ENCODE measurements at regions not wholly inside any gene's neighbourhood (a gene's known extent, or its start where the extent isn't known, plus 50 kb on each side); places are given as distances from the start of the nearest gene placed in this dataset.

DNA sequence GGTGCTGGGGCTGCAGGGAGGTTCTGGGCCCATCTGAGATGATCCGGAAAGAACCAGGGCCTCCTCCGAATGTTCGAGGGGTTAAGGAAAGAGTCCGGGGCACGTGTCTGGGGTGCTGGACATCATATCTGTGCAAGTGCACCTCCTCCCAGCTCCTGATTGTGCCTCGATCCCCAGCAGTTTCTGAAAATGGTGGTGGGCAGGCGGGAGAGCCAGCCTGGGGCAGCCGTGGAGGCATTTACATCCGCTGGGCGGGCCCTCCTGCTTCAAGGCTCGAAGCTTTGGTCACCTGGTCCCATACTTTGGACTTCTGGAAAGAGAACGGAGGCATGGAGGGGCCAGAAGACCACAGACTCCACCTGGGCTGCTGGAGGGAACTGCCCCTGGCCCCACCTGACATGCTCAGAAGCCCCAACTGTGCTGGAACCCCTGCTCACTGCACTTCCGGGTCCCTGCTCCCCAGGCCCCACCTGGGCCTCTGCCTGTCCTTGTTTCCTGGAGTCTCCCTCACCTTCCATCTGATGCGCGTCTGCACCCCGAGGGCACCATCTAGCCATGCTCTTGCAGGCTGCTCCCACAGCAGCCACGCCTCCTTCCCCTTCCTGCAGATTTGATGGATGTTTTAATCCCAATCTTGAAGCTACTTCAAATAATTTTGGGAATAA, 119.2 kb upstream of the HDAC4 start:
- Histone ChIP-seq H3K27ac (ENCODE audit: low read depth, low read length) (no peak overlapping the region), H3K4me3 (ENCODE audit: low read length) (no peak overlapping the region), H3K4me1 (ENCODE audit: control insufficient read depth, insufficient read depth, low read length) (no peaks in the 10 kb centered on the region), H3K9ac (ENCODE audit: low read length) (no peak overlapping the region), H3K27me3 (ENCODE audit: control insufficient read depth, insufficient read depth, low read length) (no peaks in the 10 kb centered on the region), H3K36me3 (ENCODE audit: control insufficient read depth, insufficient read depth, low read length) (no peaks in the 10 kb centered on the region)

GRCh38 chr2:239519089-239519920, 118.5 kb upstream of the HDAC4 start:
- no peaks in the 10 kb centered on the region for H3K27me3 ChIP-seq (ENCODE audit: control insufficient read depth, insufficient read depth, low read length)
- no peaks in the 10 kb centered on the region for H3K36me3 ChIP-seq (ENCODE audit: control insufficient read depth, insufficient read depth, low read length)
- no peak overlapping the region for H3K9ac ChIP-seq (ENCODE audit: low read length)
- H3K4me3 ChIP-seq (ENCODE audit: low read length), result no peak overlapping the region
- H3K27ac ChIP-seq (ENCODE audit: low read depth, low read length), result no peak overlapping the region
- no peaks in the 10 kb centered on the region for H3K4me1 ChIP-seq (ENCODE audit: control insufficient read depth, insufficient read depth, low read length)

DNA sequence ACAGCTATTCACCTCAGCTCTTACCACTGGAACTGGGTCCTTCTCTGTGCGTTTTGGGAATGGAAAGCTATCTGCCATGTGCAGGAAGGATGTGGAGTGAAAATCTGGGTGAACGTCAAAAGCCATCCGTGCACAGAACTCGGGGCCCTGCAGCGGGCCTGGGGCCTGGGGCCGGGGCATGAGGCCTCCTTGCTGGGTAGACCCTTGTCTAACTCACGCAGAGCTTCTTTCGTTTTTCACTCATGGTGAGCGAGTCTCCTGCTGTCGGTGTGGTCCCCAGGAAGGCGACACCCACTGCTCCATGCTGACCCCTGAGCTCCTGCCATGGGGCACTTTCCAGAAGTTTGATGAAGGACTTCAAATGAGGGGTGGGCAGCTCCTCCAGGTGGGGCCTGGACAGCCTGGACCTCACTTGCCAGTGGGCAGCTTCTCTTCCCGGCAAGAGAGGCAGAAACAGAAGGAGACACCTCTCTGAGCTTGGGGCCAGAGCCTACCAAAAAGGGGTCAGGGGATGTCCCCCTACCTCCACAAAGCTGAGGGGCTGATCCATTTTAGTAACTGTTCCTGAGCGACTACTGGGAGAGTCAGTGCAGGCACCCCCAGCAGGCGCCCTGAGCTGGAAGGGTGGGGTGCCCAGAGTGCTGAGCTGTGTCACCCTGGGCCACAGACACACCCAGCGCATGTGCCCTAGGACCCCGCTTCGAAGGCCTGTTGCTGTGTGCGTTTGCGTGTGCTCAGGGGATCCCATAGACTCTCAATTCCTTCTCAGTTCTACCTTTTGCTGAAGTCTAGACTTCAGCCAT, 117.7 kb upstream of the HDAC4 start:
- H3K4me3 ChIP-seq (ENCODE audit: low read length), result no peak overlapping the region
- no peaks in the 10 kb centered on the region for H3K27me3 ChIP-seq (ENCODE audit: control insufficient read depth, insufficient read depth, low read length)
- H3K4me1 ChIP-seq (ENCODE audit: control insufficient read depth, insufficient read depth, low read length), result no peaks in the 10 kb centered on the region
- H3K36me3 ChIP-seq (ENCODE audit: control insufficient read depth, insufficient read depth, low read length), result no peaks in the 10 kb centered on the region
- no peak overlapping the region for H3K27ac ChIP-seq (ENCODE audit: low read depth, low read length)
- no peak overlapping the region for H3K9ac ChIP-seq (ENCODE audit: low read length)

DNA sequence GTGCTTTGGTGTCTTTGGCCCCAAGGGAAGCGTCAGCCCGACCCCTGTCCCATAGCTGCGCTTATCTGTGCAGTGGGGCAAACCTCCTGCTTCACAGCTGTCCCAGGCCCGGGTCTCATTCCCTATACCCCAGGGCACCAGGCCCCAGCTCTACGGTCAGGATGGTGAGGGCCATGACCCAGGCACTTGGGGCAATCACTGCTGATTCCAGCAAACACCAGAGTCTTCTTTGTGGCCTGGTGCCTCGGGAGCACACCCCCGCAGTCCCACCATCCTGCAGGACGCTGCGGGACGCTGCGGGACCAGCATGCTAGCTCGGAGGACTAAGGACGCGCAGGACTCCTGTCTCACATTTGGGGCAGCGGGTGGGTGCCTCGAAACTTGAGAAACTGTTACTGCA, 116.9 kb upstream of the HDAC4 start:
- H3K27me3 ChIP-seq (ENCODE audit: control insufficient read depth, insufficient read depth, low read length), result no peaks in the 10 kb centered on the region
- no peaks in the 10 kb centered on the region for H3K36me3 ChIP-seq (ENCODE audit: control insufficient read depth, insufficient read depth, low read length)
- H3K4me3 ChIP-seq (ENCODE audit: low read length), result no peak overlapping the region
- no peak overlapping the region for H3K27ac ChIP-seq (ENCODE audit: low read depth, low read length)
- no peak overlapping the region for H3K9ac ChIP-seq (ENCODE audit: low read length)
- no peaks in the 10 kb centered on the region for H3K4me1 ChIP-seq (ENCODE audit: control insufficient read depth, insufficient read depth, low read length)

GRCh38 chr2:239516954-239517305, 116.1 kb upstream of the HDAC4 start:
- Histone ChIP-seq H3K27me3 (ENCODE audit: control insufficient read depth, insufficient read depth, low read length) (no peaks in the 10 kb centered on the region), H3K4me3 (ENCODE audit: low read length) (no peak overlapping the region), H3K9ac (ENCODE audit: low read length) (no peak overlapping the region), H3K36me3 (ENCODE audit: control insufficient read depth, insufficient read depth, low read length) (no peaks in the 10 kb centered on the region), H3K4me1 (ENCODE audit: control insufficient read depth, insufficient read depth, low read length) (no peaks in the 10 kb centered on the region), H3K27ac (ENCODE audit: low read depth, low read length) (no peak overlapping the region)

DNA sequence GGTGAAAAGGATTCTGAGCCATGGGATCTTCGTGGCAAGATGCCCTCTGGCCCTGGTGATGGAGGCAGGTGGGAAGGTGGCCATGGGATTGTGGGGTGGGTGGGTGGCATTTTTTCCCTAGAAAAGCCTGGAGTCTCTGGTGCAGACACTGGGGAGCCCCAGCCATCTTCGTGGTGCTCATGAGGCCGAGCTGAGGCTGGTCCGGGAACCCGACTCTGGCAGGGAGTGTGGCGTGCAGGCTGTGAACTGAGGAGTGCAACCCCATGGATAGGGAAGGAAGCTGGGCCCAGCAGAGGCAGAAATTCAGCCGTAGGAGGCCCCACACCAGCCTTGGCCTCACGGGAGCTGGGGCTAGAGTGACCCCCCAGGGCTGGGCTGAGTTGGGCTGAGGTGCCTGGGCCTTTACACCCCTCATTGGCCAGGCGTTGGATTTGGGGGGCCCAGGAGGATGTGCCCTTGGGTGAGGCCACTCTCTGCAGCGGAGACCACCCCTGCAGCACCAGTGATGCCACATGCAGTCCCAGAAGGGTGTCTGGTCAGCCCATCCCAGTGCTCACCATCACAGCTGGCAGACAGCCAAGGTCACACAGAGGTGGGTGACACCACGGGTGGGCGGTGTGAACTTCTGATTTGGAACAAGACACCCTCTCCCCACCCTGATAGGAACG, 115.6 kb upstream of the HDAC4 start:
- Histone ChIP-seq H3K4me3 (ENCODE audit: low read length) (no peak overlapping the region), H3K9ac (ENCODE audit: low read length) (no peak overlapping the region), H3K27me3 (ENCODE audit: control insufficient read depth, insufficient read depth, low read length) (no peaks in the 10 kb centered on the region), H3K27ac (ENCODE audit: low read depth, low read length) (no peak overlapping the region), H3K36me3 (ENCODE audit: control insufficient read depth, insufficient read depth, low read length) (no peaks in the 10 kb centered on the region), H3K4me1 (ENCODE audit: control insufficient read depth, insufficient read depth, low read length) (no peaks in the 10 kb centered on the region)

DNA sequence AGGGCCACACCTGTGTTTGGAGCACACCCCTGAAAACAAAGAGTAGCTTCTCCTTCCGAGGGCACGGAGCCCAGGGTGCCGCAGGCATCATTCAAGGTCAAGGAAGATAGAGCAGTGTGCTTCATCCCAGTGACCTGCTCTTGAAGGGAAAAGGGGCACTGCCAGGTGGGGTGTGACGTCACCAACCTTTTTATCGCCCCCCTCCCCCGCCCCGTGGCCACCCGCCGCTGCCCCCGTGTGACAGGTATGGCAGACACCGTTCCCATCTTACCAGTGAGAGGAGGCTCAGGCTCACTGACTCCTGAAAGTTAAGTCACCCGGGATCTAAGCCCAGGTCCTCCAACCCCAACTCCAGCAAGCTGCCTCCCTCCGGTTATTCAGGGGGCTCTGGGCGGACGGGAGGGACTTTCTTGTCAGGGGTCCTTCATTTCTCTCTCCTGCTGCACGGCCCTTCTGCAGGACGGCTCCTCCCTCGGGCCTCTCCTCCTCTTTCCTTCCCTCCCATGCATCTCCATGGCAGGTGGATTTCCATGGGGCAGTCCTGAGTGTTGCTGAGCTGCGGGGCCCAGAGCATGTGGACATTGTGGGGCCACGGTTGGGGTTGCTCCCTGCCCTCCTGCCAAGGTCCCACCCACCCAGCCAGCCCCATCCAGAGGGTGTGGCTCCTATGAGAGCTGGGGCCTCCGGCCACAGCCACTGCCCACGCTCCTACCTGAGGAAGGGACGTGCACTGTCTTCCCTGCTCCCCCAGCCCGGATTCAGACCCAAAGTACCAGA, 114.1 kb upstream of the HDAC4 start:
- Histone ChIP-seq H3K27ac (ENCODE audit: low read depth, low read length) (no peak overlapping the region), H3K9ac (ENCODE audit: low read length) (no peak overlapping the region), H3K27me3 (ENCODE audit: control insufficient read depth, insufficient read depth, low read length) (no peaks in the 10 kb centered on the region), H3K4me3 (ENCODE audit: low read length) (no peak overlapping the region), H3K36me3 (ENCODE audit: control insufficient read depth, insufficient read depth, low read length) (no peaks in the 10 kb centered on the region), H3K4me1 (ENCODE audit: control insufficient read depth, insufficient read depth, low read length) (no peaks in the 10 kb centered on the region)

DNA sequence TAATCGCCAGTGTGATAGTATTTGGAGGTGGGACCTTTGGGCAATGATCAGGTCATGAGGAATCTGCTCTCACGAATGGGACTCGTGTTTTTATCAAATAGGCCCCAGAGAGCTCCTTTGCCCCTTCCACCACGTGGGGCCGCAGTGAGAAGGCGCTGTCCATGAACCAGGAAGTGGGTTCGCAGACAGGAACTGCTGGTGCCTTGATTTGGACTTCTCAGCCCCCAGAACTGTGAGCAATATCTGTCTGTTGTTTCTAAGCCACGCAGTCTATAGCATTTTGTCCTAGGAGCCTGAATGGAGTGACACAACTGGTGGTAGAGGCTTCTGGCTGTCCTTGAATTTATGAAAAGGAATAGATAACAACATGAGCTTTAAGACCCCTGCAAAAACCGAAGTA, 111.2 kb upstream of the HDAC4 start:
- Histone ChIP-seq H3K27me3 (ENCODE audit: control insufficient read depth, insufficient read depth, low read length) (no peaks in the 10 kb centered on the region), H3K36me3 (ENCODE audit: control insufficient read depth, insufficient read depth, low read length) (no peaks in the 10 kb centered on the region), H3K4me3 (ENCODE audit: low read length) (no peak overlapping the region), H3K9ac (ENCODE audit: low read length) (no peak overlapping the region), H3K27ac (ENCODE audit: low read depth, low read length) (no peak overlapping the region), H3K4me1 (ENCODE audit: control insufficient read depth, insufficient read depth, low read length) (no peaks in the 10 kb centered on the region)

DNA sequence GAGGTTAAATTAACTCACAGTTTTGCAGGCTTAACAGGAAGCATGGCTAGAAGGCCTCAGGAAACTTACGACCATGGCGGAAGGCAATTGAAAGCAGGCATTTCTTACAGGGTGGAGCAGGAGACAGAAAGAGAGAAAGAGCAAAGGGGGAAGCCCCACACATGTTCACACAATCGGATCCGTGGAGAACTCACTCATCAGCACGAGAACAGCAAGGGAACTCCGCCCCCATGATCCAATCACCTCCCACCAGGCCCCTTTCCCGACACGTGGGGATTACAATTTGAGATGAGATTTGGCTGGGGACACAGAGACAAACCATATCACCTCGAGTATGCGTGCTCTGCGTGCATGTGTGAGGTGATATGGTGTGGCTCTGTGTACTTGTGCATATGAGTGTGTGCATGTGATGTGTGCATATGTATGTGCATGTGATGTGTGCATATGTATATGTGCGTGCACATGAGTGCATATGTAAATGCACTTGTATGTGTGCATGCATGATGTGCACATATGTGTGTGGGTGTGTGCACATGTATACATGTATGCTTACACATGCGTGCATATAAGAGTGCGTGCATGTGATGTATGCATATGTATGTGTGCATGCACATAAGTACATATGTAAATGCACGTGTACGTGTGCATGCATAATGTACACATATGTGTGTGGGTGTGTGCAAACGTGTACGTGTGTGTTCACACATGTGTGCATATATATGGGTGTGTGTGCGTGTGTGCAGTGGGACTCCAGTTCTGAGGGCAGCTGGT, 108.7 kb upstream of the HDAC4 start:
- Histone ChIP-seq H3K36me3 (ENCODE audit: control insufficient read depth, insufficient read depth, low read length) (no peaks in the 10 kb centered on the region), H3K9ac (ENCODE audit: low read length) (no peak overlapping the region), H3K4me3 (ENCODE audit: low read length) (no peak overlapping the region), H3K27me3 (ENCODE audit: control insufficient read depth, insufficient read depth, low read length) (no peaks in the 10 kb centered on the region), H3K27ac (ENCODE audit: low read depth, low read length) (no peak overlapping the region), H3K4me1 (ENCODE audit: control insufficient read depth, insufficient read depth, low read length) (no peaks in the 10 kb centered on the region)

DNA sequence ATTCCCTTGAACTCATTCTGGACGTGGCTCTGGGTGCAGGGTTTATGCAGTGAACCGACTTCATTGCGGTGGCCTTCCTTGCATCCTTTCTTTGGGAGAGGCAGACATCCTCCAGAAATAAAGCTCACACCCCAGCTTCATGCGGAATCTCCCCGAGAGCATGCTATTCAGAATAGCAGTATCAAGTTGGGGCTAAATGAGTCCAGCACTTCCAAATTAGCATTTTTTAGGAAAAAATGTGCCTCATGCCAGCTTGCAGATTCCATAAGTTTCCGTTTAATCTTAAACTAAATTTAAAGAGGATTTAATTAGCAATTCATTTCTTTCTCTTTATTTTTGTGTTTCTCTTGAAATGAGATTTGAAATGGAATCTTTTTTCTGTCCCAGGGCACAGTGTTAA, 107.4 kb upstream of the HDAC4 start:
- no peaks in the 10 kb centered on the region for H3K27me3 ChIP-seq (ENCODE audit: control insufficient read depth, insufficient read depth, low read length)
- H3K27ac ChIP-seq (ENCODE audit: low read depth, low read length), result no peak overlapping the region
- H3K36me3 ChIP-seq (ENCODE audit: control insufficient read depth, insufficient read depth, low read length), result no peaks in the 10 kb centered on the region
- H3K9ac ChIP-seq (ENCODE audit: low read length), result no peak overlapping the region
- no peaks in the 10 kb centered on the region for H3K4me1 ChIP-seq (ENCODE audit: control insufficient read depth, insufficient read depth, low read length)
- no peak overlapping the region for H3K4me3 ChIP-seq (ENCODE audit: low read length)

GRCh38 chr2:239507576-239508258, 106.9 kb upstream of the HDAC4 start:
- H3K36me3 ChIP-seq (ENCODE audit: control insufficient read depth, insufficient read depth, low read length), result no peaks in the 10 kb centered on the region
- H3K4me3 ChIP-seq (ENCODE audit: low read length), result no peak overlapping the region
- H3K9ac ChIP-seq (ENCODE audit: low read length), result no peak overlapping the region
- no peak overlapping the region for H3K27ac ChIP-seq (ENCODE audit: low read depth, low read length)
- no peaks in the 10 kb centered on the region for H3K4me1 ChIP-seq (ENCODE audit: control insufficient read depth, insufficient read depth, low read length)
- H3K27me3 ChIP-seq (ENCODE audit: control insufficient read depth, insufficient read depth, low read length), result no peaks in the 10 kb centered on the region

Measured in rectal smooth muscle tissue (tissue), 1 donor.